ENCODE measurements at regions not wholly inside any gene's neighbourhood (a gene's known extent, or its start where the extent isn't known, plus 50 kb on each side); places are given as distances from the start of the nearest gene placed in this dataset.

DNA sequence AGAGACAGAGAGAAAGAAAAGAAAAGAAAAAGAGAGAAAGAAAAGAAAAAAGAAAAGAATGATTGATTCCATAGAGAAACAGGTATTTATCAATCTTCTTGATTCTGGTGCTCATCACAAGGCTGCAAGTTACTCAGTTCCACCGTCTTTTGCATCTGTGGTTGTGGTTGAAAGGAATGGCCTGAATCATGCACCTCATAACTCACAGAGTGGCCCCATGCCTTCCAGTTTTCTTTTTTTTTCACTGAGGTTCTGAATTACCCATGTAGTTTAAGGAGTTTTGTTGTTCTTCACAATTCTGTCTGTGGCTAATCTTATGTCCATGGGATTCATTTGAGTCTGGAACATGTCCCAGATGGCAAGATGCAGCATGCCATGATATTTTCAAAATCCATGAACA lies 156.0 kb downstream of the ZNF33B start:
- TF ChIP-seq, protein P1, sequence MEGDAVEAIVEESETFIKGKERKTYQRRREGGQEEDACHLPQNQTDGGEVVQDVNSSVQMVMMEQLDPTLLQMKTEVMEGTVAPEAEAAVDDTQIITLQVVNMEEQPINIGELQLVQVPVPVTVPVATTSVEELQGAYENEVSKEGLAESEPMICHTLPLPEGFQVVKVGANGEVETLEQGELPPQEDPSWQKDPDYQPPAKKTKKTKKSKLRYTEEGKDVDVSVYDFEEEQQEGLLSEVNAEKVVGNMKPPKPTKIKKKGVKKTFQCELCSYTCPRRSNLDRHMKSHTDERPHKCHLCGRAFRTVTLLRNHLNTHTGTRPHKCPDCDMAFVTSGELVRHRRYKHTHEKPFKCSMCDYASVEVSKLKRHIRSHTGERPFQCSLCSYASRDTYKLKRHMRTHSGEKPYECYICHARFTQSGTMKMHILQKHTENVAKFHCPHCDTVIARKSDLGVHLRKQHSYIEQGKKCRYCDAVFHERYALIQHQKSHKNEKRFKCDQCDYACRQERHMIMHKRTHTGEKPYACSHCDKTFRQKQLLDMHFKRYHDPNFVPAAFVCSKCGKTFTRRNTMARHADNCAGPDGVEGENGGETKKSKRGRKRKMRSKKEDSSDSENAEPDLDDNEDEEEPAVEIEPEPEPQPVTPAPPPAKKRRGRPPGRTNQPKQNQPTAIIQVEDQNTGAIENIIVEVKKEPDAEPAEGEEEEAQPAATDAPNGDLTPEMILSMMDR (IDR thresholded peaks at IDR 0.05; ENCODE audit: poor library complexity, severe bottlenecking) = no peak
- TF ChIP-seq EZH2 (IDR thresholded peaks at IDR 0.05; ENCODE audit: borderline replicate concordance, insufficient read depth, low read length, poor library complexity, severe bottlenecking) (no peak), SMC3 (conservative IDR thresholded peaks at IDR 0.05; ENCODE audit: poor library complexity) (no peak), POLR2AphosphoS5 (IDR thresholded peaks at IDR 0.05) (no peak), RAD21 (conservative IDR thresholded peaks at IDR 0.05) (no peak), EP300 (conservative IDR thresholded peaks at IDR 0.05; ENCODE audit: poor library complexity, severe bottlenecking) (no peak), TAF1 (IDR thresholded peaks at IDR 0.05; ENCODE audit: low read depth) (no peak), MXI1 (conservative IDR thresholded peaks at IDR 0.05; ENCODE audit: poor library complexity, severe bottlenecking) (no peak)
- TF ChIP-seq, protein P2, sequence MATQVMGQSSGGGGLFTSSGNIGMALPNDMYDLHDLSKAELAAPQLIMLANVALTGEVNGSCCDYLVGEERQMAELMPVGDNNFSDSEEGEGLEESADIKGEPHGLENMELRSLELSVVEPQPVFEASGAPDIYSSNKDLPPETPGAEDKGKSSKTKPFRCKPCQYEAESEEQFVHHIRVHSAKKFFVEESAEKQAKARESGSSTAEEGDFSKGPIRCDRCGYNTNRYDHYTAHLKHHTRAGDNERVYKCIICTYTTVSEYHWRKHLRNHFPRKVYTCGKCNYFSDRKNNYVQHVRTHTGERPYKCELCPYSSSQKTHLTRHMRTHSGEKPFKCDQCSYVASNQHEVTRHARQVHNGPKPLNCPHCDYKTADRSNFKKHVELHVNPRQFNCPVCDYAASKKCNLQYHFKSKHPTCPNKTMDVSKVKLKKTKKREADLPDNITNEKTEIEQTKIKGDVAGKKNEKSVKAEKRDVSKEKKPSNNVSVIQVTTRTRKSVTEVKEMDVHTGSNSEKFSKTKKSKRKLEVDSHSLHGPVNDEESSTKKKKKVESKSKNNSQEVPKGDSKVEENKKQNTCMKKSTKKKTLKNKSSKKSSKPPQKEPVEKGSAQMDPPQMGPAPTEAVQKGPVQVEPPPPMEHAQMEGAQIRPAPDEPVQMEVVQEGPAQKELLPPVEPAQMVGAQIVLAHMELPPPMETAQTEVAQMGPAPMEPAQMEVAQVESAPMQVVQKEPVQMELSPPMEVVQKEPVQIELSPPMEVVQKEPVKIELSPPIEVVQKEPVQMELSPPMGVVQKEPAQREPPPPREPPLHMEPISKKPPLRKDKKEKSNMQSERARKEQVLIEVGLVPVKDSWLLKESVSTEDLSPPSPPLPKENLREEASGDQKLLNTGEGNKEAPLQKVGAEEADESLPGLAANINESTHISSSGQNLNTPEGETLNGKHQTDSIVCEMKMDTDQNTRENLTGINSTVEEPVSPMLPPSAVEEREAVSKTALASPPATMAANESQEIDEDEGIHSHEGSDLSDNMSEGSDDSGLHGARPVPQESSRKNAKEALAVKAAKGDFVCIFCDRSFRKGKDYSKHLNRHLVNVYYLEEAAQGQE (IDR thresholded peaks at IDR 0.05; ENCODE audit: borderline replicate concordance) = no peak

All from neural cell (in vitro differentiated cells).